OCI-M2 (cell line): ENCODE measurements at regions not wholly inside any gene's neighbourhood (a gene's known extent, or its start where the extent isn't known, plus 50 kb on each side); places are given as distances from the start of the nearest gene placed in this dataset.

Experiments used
- DNase-seq: peaks from one replicate; lab custom pipeline; 2025; ENCODE audit not compliant: unreplicated experiment; lab: John Stamatoyannopoulos, UW

GRCh38 chr9:12464400-12464799 is 228.8 kb upstream of the TYRP1 start:
- no peak for DNase-seq

- DNase-seq, result no peak
Observed at GRCh38 chr9:12464910-12465512, 228.2 kb upstream of the TYRP1 start.

DNA sequence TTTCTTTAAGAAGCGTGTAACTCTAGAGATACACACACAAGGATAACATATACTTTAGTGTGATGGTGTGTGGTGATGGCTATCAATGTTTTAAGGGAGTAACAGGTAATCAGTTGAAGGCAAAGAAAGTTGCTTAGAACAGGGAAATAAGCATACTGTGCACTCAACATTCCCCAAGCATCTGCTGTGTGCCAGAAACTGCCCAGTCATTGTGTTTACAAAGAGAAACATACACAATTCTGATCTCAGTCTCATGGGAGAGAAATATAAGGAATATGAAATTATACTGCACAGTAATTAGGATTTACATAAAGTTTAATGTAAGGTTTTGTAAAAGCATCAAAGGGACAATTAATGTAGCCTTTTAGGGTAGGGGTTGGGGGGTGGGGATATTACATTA is 224.1 kb upstream of the TYRP1 start:
- DNase-seq, result no peak

DNA sequence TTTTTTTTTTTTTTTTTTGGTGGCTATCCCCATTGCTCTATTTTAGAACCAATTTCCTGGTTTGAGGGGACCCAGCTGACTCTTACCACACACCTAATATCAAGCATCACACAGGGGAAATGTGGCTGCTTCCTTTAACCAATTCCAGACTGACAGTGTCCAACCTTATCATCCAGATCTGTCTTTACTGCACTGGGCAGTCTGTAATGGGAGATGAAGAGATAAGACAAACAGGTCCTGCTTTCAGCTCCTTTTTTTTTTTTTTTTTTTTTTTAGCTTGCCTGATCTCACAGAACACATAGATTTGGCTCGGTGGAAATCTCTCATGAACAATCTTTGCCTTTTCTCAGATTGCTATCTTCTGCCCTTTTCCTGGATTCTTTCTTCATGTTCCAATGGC is 198.8 kb upstream of the TYRP1 start:
- no peak for DNase-seq

DNA sequence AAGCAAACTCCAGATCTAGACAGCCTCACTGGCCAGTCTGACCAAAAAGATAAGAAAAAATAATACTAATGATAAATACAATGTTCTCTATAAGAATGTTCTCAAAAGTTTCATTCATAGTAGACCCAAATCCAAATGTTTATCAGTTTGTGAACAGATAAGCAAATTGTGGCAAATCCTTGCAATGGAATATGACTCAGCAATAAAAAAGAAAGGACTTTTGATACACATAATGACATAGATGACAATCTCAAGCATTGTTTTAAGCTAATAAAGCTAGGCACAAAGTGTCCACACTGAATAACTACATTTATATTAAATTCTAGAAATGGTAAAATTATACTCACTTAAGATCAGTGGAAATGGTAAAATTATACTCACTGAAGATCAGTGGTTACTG is 195.4 kb upstream of the TYRP1 start:
- no peak for DNase-seq

GRCh38 chr9:12502520-12502919 is 190.7 kb upstream of the TYRP1 start:
- no peak for DNase-seq

DNA sequence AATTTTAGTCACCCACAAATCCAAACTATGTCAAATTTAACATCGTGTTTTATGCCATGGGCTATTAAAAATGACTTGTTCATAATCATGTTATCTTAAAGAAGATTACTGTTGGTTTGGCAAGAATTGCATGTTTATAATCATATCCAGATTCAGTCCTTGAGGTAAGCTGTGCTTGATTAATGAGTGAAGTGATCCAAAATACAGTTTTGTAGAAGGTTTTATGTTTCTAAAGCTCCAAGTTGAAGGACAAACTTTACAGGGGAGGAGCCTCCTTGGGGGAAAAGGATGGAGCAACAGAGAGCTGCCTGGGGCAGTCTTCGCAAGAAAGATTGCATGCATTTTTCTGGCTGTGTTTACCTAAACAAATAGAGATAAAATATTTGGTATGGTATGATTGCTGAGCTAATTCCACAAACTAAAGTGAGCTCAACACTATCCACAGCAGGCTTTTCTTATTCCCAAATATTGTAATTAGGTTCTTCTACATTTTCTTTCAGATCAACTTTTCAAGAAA is 189.5 kb upstream of the TYRP1 start:
- no peak for DNase-seq

DNA sequence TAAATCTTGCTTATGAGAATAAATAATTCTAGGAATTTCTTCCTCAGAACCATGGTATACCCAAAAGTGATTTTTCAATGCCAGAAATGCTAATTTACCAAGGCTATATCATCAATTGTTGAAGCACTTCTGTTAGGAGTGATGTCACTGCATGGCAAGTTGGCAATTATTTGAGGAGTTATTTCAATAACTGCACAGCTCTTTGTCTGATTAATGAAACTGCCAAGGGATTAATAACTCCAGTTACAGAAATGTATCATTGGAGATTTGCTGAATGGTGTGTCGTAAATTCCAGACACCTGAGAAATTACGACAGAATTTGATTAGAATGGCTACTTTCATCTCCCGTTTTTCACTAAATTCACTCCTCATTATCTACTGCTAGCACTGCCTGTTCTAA is 182.6 kb upstream of the TYRP1 start:
- no peak for DNase-seq

GRCh38 chr9:12511726-12512125 is 181.5 kb upstream of the TYRP1 start:
- DNase-seq, result no peak

GRCh38 chr9:12516031-12516430 is 177.2 kb upstream of the TYRP1 start:
- DNase-seq, result no peak

DNA sequence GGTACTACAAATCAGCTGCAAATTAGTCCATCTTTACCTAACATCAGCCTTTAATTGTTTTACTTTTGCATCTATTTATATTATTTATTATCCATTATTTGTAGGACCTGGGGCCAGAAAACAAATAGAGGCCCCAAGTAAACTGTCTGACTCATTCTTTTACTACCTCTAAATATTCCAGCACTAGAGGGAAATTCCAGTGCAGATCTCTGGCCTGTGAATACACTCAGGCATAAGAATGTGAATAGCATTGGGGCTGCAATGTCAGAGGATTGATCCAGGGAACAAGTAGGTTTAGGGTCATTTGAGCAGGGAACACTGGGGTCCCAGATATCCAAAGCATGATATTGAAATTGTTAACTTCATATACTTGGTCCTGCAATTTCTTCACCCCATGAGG is 176.6 kb upstream of the TYRP1 start:
- no peak for DNase-seq

GRCh38 chr9:12538842-12539579 is 154.2 kb upstream of the TYRP1 start:
- DNase-seq, result no peak

- DNase-seq, result no peak
Observed at GRCh38 chr9:12539580-12539975, 153.6 kb upstream of the TYRP1 start.

DNA sequence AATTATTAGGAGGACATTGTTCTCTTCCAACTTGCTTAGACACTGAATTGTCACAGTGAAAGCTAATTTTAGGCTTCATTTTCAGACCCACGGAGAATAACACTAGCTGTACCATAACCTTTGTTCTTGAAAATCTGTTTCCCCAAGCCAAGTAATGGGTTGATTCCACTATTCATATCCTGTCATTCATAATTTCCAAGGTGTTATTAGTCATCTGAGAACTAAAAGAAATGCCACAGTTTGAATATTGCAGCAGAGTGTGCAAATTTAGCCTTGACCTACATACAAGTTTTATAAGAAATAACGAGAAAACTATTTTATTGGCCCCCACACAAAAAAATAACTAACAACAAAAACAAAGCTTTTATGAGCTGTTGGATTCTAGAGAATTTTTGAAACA is 148.5 kb upstream of the TYRP1 start:
- DNase-seq, result no peak

DNA sequence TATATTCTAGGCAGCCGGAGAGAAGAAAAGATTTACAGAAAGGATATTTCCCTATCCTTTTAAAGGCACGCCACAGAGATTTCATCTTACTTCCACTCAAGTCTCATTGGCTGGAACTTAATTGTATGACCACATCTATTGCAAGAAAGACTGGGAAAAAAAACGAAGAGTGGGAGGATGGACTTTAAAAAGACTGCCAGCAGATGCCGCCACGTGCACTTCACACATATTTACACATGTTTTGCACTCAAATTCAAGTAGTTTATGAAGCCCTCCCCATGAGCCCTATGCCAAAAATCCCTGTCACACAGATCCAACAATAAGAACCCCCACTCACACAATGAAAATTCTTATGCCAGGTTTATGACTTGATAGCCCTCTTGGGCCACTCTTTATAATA is 138.5 kb upstream of the TYRP1 start:
- DNase-seq, result no peak

DNA sequence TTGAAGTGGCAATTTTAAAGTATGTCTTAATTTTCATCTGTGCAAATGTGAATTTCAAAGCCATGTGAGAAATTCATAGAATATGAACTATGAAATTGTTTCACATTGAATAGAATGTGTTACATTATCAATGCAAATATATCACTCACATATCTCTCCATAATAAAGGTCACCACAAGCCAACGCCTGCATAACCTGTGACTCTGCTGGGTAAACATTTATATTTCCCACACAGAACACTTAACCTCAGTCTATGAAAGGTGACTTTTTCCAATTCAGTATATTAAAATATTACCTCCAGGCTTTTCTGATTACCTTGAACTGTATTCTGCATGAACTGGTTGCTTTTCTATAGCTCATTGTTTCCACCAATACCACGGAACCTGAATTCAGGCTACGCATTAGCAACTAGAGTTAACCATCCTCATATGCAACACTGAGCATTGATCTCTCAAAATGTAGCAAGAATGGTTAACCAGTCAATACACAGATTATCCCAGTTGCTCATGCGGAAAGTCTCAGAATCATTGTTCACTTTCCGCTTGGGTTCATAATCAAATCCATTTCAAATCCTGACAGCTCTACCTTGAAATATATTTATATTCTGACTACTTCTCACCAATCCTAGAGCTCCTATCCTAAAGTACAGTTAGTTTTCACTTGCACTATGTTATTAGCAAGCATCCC is 126.6 kb upstream of the TYRP1 start:
- no peak for DNase-seq

DNA sequence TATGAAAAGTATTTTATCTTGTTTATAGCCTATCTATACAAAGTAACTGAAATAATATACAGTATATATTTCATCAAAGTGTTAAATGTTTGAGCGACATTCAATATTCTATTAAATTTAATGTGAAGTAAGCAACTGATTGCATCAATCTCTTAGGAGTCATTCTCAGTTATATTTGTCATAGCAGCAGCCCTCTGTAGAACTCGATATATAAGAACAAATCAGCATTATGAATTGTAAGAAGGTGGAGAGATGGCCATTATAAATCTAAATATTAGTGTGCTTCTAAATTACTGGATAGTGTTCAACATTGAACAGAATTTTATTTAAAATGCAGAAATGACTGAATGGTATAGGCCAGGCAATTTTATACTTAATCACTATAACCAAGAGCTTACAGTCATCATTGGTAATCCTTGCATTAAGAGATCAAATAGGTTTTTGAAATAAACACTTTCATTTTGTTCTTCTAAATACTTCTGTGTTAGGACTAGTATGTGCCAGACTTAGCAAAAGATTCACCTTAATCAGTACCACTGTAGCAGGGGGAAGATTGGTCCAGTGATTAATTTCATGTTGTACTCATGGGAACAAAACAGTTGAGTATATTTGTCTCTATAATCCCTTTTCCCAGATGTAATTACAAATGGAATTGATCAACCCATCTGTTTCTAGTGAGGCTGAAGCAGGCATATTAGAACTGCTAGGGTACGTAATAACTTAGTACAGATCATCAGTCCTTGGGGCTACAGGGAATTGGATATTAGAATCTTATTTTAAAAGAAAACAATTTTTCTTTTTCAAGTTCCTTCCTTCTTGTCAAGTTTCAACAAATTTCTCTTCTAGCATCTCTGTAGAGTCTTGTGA is 108.3 kb upstream of the TYRP1 start:
- DNase-seq, result no peak

- no peak for DNase-seq
Observed at GRCh38 chr9:12595400-12595799, 97.8 kb upstream of the TYRP1 start.

- DNase-seq, result no peak
Observed at GRCh38 chr9:12604164-12604821, 88.9 kb upstream of the TYRP1 start.

- DNase-seq, result no peak
Observed at GRCh38 chr9:12612211-12612770, 80.9 kb upstream of the TYRP1 start.
